HEK293T (cell line): ENCODE measurements at regions not wholly inside any gene's neighbourhood (a gene's known extent, or its start where the extent isn't known, plus 50 kb on each side); places are given as distances from the start of the nearest gene placed in this dataset.
"Not testable (repeated sequence)": the region's sequence is repeated elsewhere in the genome, so short reads cannot be mapped to it uniquely, and the experiment has no call there.

Source experiments
- CTCF ChIA-PET: fragments of 350-600 bp; formaldehyde crosslinking; extraction: SDS; loops from one replicate; lab custom pipeline; 2021; ENCODE audit warnings: antibody characterized with exemption, inconsistent platforms; lab: Yijun Ruan, JAX
- POLR2A ChIA-PET: fragments of 350-600 bp; formaldehyde crosslinking; extraction: SDS; loops from one replicate; lab custom pipeline; 2020; ENCODE audit warnings: antibody characterized with exemption, inconsistent platforms; lab: Yijun Ruan, JAX
- DNase-seq: peaks from one replicate; pipeline ENCODE4 v3.0.0; 2012; ENCODE audit warnings: mixed read lengths; ENCODE audit errors: extremely low spot score
- ARNT ChIP-seq: fragments of 450-650 bp; IDR thresholded peaks from 2 replicates; pipeline ENCODE4 v1.6.1; 2017; ENCODE audit warnings: mild to moderate bottlenecking
- BHLHE40 ChIP-seq: fragments of 450-650 bp; IDR thresholded peaks from 2 replicates; pipeline ENCODE4 v1.6.1; 2016; ENCODE audit warnings: mild to moderate bottlenecking, moderate library complexity, borderline replicate concordance
- CTBP1 ChIP-seq: fragments of 450-650 bp; IDR thresholded peaks from 2 replicates; pipeline ENCODE4 v1.6.1; 2016; ENCODE audit warnings: borderline replicate concordance
- ELF4 ChIP-seq: fragments of 450-650 bp; IDR thresholded peaks from 2 replicates; pipeline ENCODE4 v1.6.1; 2017; ENCODE audit warnings: antibody characterized with exemption
- FOXA1 ChIP-seq: fragments of 450-650 bp; IDR thresholded peaks from 2 replicates; pipeline ENCODE4 v1.6.1; 2016; ENCODE audit warnings: mild to moderate bottlenecking
- FOXK2 ChIP-seq: fragments of 450-650 bp; IDR thresholded peaks from 2 replicates; pipeline ENCODE4 v1.6.1; 2016; ENCODE audit warnings: mild to moderate bottlenecking
- FOXM1 ChIP-seq: fragments of 450-650 bp; IDR thresholded peaks from 2 replicates; pipeline ENCODE4 v1.6.1; 2017; ENCODE audit warnings: mild to moderate bottlenecking, borderline replicate concordance
- HDGF ChIP-seq: fragments of 450-650 bp; IDR thresholded peaks from 2 replicates; pipeline ENCODE4 v1.6.1; 2017; ENCODE audit warnings: antibody characterized with exemption, borderline replicate concordance
- L3MBTL2 ChIP-seq: fragments of 450-650 bp; conservative IDR thresholded peaks from 2 replicates; pipeline ENCODE4 v1.6.1; 2016; ENCODE audit warnings: mild to moderate bottlenecking
- LEF1 ChIP-seq: fragments of 450-650 bp; IDR thresholded peaks from 2 replicates; pipeline ENCODE4 v1.6.1; 2017; ENCODE audit warnings: mild to moderate bottlenecking, borderline replicate concordance
- NFRKB ChIP-seq: fragments of 450-650 bp; IDR thresholded peaks from 2 replicates; pipeline ENCODE4 v1.6.1; 2016; ENCODE audit warnings: mild to moderate bottlenecking, moderate library complexity
- PKNOX1 ChIP-seq: fragments of 450-650 bp; IDR thresholded peaks from 2 replicates; pipeline ENCODE4 v1.6.1; 2016
- SP1 ChIP-seq: fragments of 450-650 bp; IDR thresholded peaks from 2 replicates; pipeline ENCODE4 v1.6.1; 2017
- SUZ12 ChIP-seq: fragments of 450-650 bp; IDR thresholded peaks from 2 replicates; pipeline ENCODE4 v1.6.1; 2016; ENCODE audit warnings: mild to moderate bottlenecking
- TARDBP ChIP-seq: fragments of 450-650 bp; IDR thresholded peaks from 2 replicates; pipeline ENCODE4 v1.6.1; 2016
- ZNF384 ChIP-seq: fragments of 450-650 bp; IDR thresholded peaks from 2 replicates; pipeline ENCODE4 v1.6.1; 2016

- no peak for DNase-seq
- POLR2A ChIA-PET: interaction anchor here (0.8 kb wide), 1 partner anchor 14 kb away, joined by 3 read pairs; no protein-coding TSS in a partner anchor
- CTCF ChIA-PET: interaction anchor here (0.5 kb wide), 1 partner anchor 28 kb away, joined by 3 read pairs; no protein-coding TSS in a partner anchor
- TF ChIP-seq L3MBTL2: no peak
These were observed 166.0 kb upstream of the GSE1 start for GRCh38 chr16:85446951-85447692.

- no peak for TF ChIP-seq PKNOX1
- no peak for TF ChIP-seq BHLHE40
- TF ChIP-seq LEF1: no peak
- no peak for TF ChIP-seq FOXK2
- TF ChIP-seq CTBP1: no peak
- no peak for TF ChIP-seq HDGF
- TF ChIP-seq TARDBP: no peak
- no peak for TF ChIP-seq ZNF384
These were observed 165.3 kb upstream of the GSE1 start for GRCh38 chr16:85447693-85448313.

GRCh38 chr16:85448557-85449190, 164.4 kb upstream of the GSE1 start:
- CTCF ChIA-PET: no interaction called here
- POLR2A ChIA-PET: interaction anchor here (1.3 kb wide), 1 partner anchor 13 kb away, joined by 5 read pairs; no protein-coding TSS in a partner anchor
- TF ChIP-seq FOXM1 (no peak), TARDBP (no peak), LEF1 (no peak), HDGF (no peak), ARNT (no peak), SUZ12 (no peak), SP1 (no peak), FOXK2 (no peak), PKNOX1 (no peak), ELF4 (no peak), FOXA1 (no peak), CTBP1 (no peak), ZNF384 (no peak)
- no peak for DNase-seq

More at GRCh38 chr16:85447693-85448313, 165.3 kb upstream of the GSE1 start:
- no peak for DNase-seq
- CTCF ChIA-PET: interaction anchor here (0.5 kb wide), 1 partner anchor 28 kb away, joined by 3 read pairs; no protein-coding TSS in a partner anchor
- POLR2A ChIA-PET: interaction anchor here (0.8 kb wide), 1 partner anchor 13 kb away, joined by 3 read pairs; no protein-coding TSS in a partner anchor

DNA sequence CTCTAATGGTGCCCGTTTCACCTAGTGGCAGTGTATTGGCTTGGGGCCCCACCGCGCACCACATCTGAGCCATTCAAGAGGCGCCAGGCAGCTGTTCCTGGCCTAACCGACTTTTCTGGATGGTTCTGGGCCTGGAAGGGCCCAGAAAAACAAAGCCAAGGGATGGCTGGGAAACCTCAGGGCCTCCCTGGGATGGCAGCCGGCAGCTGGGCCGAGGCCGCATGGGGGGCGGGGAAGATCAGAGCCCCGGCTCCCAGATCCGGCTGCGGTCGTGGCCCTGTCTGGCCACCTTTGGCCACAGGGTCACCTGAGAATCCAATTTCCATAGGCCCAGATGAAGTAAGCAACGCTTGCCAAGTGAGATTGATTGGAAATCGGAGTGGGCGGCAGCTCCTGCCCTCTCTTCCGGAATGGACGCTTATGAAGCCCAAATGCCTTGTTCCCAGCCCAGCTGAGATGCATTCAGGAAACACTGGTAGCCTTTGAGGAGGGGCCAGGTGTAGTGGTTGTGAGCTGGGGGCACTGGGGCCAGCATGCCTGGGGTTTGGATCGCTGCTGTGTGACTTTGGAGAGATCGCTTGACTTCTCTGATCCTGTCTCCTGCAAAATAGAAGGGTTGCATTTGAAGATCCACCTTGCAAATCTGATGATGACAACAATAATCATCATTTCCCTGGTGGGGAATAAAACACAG, 163.8 kb upstream of the GSE1 start:
- TF ChIP-seq FOXM1: no peak
- TF ChIP-seq NFRKB: no peak
- no peak for TF ChIP-seq SUZ12
- TF ChIP-seq L3MBTL2: no peak
- TF ChIP-seq PKNOX1: no peak
- TF ChIP-seq TARDBP: no peak
- TF ChIP-seq ZNF384: no peak
- no peak for TF ChIP-seq BHLHE40
- no peak for TF ChIP-seq FOXK2
- no peak for TF ChIP-seq SP1
- TF ChIP-seq CTBP1: no peak
- no peak for TF ChIP-seq ARNT
- no peak for TF ChIP-seq FOXA1
- TF ChIP-seq LEF1: no peak
- no peak for TF ChIP-seq HDGF
- ChIA-PET CTCF (no interaction called here), POLR2A (interaction anchor here (1.3 kb wide), 1 partner anchor 12 kb away, joined by 5 read pairs; no protein-coding TSS in a partner anchor)
- DNase-seq: no peak

- CTCF ChIA-PET: interaction anchor here (0.6 kb wide), 1 partner anchor 131 kb away, joined by 3 read pairs; no protein-coding TSS in a partner anchor
- TF ChIP-seq ARNT (no peak), LEF1 (no peak), NFRKB (no peak), ELF4 (no peak), CTBP1 (no peak), PKNOX1 (no peak), HDGF (no peak), FOXA1 (no peak), ZNF384 (no peak), TARDBP (no peak), SUZ12 (no peak), FOXK2 (no peak), SP1 (no peak), L3MBTL2 (no peak), BHLHE40 (no peak), FOXM1 (no peak)
- no peak for DNase-seq
- POLR2A ChIA-PET: no interaction called here
These were observed 163.3 kb upstream of the GSE1 start for GRCh38 chr16:85449885-85450245.

DNA sequence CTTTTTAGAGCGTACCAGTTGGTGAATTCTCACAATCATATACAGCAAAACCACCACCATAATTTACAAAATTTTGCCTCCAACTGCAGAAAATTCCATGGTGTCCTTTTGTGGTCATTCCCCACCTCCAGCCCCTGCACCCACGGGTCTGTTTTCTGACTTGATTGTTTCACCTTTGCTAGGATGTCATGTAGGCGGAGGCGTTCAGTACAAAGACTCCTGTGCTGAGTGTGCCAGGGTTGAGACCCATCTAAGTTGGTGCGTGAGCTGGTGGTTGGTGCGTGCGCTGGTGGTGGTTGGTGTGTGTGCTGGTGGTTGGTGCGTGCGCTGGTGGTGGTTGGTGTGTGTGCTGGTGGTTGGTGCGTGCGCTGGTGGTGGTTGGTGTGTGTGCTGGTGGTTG, 162.0 kb upstream of the GSE1 start:
- POLR2A ChIA-PET, CTCF ChIA-PET, DNase-seq: not testable (repeated sequence)
